Neural progenitor cell (in vitro differentiated cells): ENCODE measurements at regions not wholly inside any gene's neighbourhood (a gene's known extent, or its start where the extent isn't known, plus 50 kb on each side); places are given as distances from the start of the nearest gene placed in this dataset.

Experiments used
- DNase-seq: peaks from one replicate; pipeline ENCODE4 v3.0.0-alpha.2; 2016; ENCODE audit warnings: low spot score
- H2AFZ ChIP-seq: fragments of 200-600 bp; sonication (generic); replicated peaks from 2 replicates; pipeline ENCODE4 v1.6.1; 2016; ENCODE audit warnings: antibody characterized with exemption
- H3F3A ChIP-seq: fragments of 200-600 bp; sonication (generic); 2 replicates; pipeline ENCODE4 v1.6.1; 2016; ENCODE audit warnings: antibody characterized with exemption, low read depth
- H3K27ac ChIP-seq: fragments of 200-600 bp; sonication (generic); 2 replicates; pipeline ENCODE4 v1.5.1; 2016; ENCODE audit warnings: mild to moderate bottlenecking
- H3K27me3 ChIP-seq: fragments of 200-600 bp; sonication (generic); 2 replicates; pipeline ENCODE4 v1.6.1; 2016; ENCODE audit warnings: mild to moderate bottlenecking, moderate library complexity
- H3K36me3 ChIP-seq: fragments of 200-600 bp; sonication (generic); 2 replicates; pipeline ENCODE4 v1.5.1; 2016
- H3K4me1 ChIP-seq: fragments of 200-600 bp; sonication (generic); 2 replicates; pipeline ENCODE4 v1.6.1; 2016; ENCODE audit warnings: mixed run types
- H3K4me2 ChIP-seq: fragments of 200-600 bp; sonication (generic); 2 replicates; pipeline ENCODE4 v1.6.1; 2016
- H3K4me3 ChIP-seq: fragments of 200-600 bp; sonication (generic); 2 replicates; pipeline ENCODE4 v1.5.1; 2016
- H3K79me2 ChIP-seq: fragments of 200-600 bp; sonication (generic); 2 replicates; pipeline ENCODE4 v1.6.1; 2016; ENCODE audit warnings: low read depth
- H3K9ac ChIP-seq: fragments of 200-600 bp; sonication (generic); 2 replicates; pipeline ENCODE4 v1.6.1; 2016
- H3K9me3 ChIP-seq: fragments of 200-600 bp; sonication (generic); 2 replicates; pipeline ENCODE4 v1.5.1; 2016; ENCODE audit warnings: low read depth
- H4K20me1 ChIP-seq: fragments of 200-600 bp; sonication (generic); 2 replicates; pipeline ENCODE4 v1.6.1; 2016; ENCODE audit warnings: low read depth
- H3K27ac Mint-ChIP-seq: 3 replicates; pipeline ENCODE4 v1.8.0; 2021; ENCODE audit warnings: mixed read lengths
- H3K27me3 Mint-ChIP-seq: 2 replicates; pipeline ENCODE4 v1.8.0; 2022; ENCODE audit warnings: low read depth, mild to moderate bottlenecking, inconsistent platforms, moderate library complexity, mixed read lengths; ENCODE audit not compliant: insufficient read depth
- H3K36me3 Mint-ChIP-seq: 3 replicates; pipeline ENCODE4 v1.8.0; 2021; ENCODE audit warnings: mixed read lengths
- H3K4me1 Mint-ChIP-seq: 3 replicates; pipeline ENCODE4 v1.8.0; 2021; ENCODE audit warnings: mixed read lengths
- H3K4me3 Mint-ChIP-seq: 3 replicates; pipeline ENCODE4 v1.8.0; 2021; ENCODE audit warnings: mild to moderate bottlenecking, moderate library complexity, mixed read lengths
- H3K9me3 Mint-ChIP-seq: 3 replicates; pipeline ENCODE4 v1.8.0; 2020; ENCODE audit warnings: mixed read lengths
- EZH2 ChIP-seq: fragments of 200-600 bp; sonication (generic); IDR thresholded peaks from 2 replicates; pipeline ENCODE4 v1.6.1; 2017; ENCODE audit warnings: antibody characterized with exemption, mild to moderate bottlenecking, moderate library complexity
- EZH2phosphoT487 ChIP-seq: fragments of 200-600 bp; sonication (generic); IDR thresholded peaks from 2 replicates; pipeline ENCODE4 v1.6.1; 2017; ENCODE audit warnings: antibody characterized with exemption
- TF ChIP-seq, protein P1 (sequence below): fragments of 200-600 bp; sonication (generic); IDR thresholded peaks from 2 replicates; pipeline ENCODE4 v1.5.1; 2017; ENCODE audit warnings: antibody characterized with exemption, mild to moderate bottlenecking

DNA sequence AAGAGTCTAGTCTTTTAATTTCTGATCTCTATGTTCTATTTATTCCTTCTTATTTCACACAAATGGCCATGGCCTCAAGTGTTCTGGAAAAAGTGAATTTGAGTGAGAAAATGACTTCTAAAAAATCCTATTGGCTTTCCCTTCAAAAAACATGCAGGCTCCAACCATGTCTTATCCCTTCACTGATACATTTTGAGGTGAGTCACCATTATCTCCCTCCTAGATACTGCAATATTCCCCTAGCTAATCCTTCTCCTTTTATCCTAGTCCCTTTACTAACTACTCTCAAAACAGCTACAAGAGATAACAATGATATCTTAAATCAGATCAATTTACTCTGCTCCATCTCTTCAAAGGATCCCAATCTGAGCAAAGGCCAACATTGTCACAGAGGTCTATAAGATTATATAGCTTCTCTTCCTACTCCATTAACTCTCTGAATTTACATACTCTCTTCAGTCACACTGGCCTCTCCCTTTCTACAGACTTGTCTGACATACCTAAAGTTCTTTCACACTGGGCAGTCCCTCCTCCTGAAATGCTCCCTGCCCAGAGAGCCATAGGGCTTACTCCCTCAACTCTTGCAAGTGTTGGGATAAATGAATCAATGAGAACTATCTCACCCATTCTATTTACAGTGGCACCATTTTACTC lies 129.2 kb downstream of the TENT5A start:
- no peak overlapping the region for H3K27ac ChIP-seq
- no peak overlapping the region for H3K4me3 ChIP-seq
- no peak overlapping the region for H2AFZ ChIP-seq
- Mint-ChIP-seq H3K27me3 (no peaks in the 10 kb centered on the region), H3K36me3 (no peaks in the 10 kb centered on the region), H3K27ac (no peak overlapping the region), H3K4me3 (no peak overlapping the region), H3K9me3 (no peaks in the 10 kb centered on the region), H3K4me1 (no peaks in the 10 kb centered on the region)
- H4K20me1 ChIP-seq: no peaks in the 10 kb centered on the region
- H3K79me2 ChIP-seq: no peaks in the 10 kb centered on the region
- no peak for DNase-seq
- H3K36me3 ChIP-seq: no peaks in the 10 kb centered on the region
- H3K27me3 ChIP-seq: no peaks in the 10 kb centered on the region
- H3K9ac ChIP-seq: no peak overlapping the region
- H3K4me2 ChIP-seq: no peak overlapping the region
- H3F3A ChIP-seq: no peaks in the 10 kb centered on the region
- TF ChIP-seq, protein P1, sequence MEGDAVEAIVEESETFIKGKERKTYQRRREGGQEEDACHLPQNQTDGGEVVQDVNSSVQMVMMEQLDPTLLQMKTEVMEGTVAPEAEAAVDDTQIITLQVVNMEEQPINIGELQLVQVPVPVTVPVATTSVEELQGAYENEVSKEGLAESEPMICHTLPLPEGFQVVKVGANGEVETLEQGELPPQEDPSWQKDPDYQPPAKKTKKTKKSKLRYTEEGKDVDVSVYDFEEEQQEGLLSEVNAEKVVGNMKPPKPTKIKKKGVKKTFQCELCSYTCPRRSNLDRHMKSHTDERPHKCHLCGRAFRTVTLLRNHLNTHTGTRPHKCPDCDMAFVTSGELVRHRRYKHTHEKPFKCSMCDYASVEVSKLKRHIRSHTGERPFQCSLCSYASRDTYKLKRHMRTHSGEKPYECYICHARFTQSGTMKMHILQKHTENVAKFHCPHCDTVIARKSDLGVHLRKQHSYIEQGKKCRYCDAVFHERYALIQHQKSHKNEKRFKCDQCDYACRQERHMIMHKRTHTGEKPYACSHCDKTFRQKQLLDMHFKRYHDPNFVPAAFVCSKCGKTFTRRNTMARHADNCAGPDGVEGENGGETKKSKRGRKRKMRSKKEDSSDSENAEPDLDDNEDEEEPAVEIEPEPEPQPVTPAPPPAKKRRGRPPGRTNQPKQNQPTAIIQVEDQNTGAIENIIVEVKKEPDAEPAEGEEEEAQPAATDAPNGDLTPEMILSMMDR: no peak
- TF ChIP-seq EZH2: no peak
- TF ChIP-seq EZH2phosphoT487: no peak
- no peaks in the 10 kb centered on the region for H3K4me1 ChIP-seq
- no peaks in the 10 kb centered on the region for H3K9me3 ChIP-seq

DNA sequence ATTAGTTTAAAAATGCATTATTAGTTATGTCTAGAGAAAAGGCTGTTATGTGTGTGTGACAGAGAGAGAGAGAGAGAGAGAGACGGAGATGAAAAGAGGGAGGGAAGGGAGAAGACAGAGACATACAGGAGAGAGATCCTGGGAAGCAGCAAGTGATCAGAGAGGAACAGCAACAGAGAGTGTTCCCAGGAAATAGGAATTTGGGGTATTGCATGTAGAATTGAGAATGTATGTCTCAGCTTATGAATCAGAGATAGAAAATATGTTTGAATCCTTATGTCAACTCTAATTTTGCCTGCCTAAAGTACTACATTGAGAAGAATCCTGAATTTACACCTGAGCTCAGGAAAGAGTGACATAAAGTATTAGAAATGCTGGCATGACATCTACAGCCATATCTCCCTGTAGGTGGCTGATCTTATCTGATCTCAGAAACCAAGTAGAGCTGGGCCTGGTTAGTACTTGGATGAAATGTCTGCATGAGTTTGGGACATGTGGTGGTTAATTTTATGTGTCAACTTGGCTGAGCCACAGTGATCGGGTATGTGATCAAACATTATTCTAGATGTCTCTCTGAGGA lies 130.6 kb downstream of the TENT5A start:
- H3K27me3 Mint-ChIP-seq: no peaks in the 10 kb centered on the region
- Histone ChIP-seq H3K4me2 (no peak overlapping the region), H3K9me3 (no peaks in the 10 kb centered on the region), H4K20me1 (no peaks in the 10 kb centered on the region), H3K4me1 (no peaks in the 10 kb centered on the region), H2AFZ (no peak overlapping the region), H3K27me3 (no peaks in the 10 kb centered on the region), H3K9ac (no peak overlapping the region), H3K79me2 (no peaks in the 10 kb centered on the region), H3K27ac (no peak overlapping the region), H3F3A (no peaks in the 10 kb centered on the region), H3K4me3 (no peak overlapping the region), H3K36me3 (no peaks in the 10 kb centered on the region)
- no peak for TF ChIP-seq EZH2
- TF ChIP-seq, protein P1: no peak
- no peak for TF ChIP-seq EZH2phosphoT487
- no peak overlapping the region for H3K4me3 Mint-ChIP-seq
- H3K36me3 Mint-ChIP-seq: no peaks in the 10 kb centered on the region
- DNase-seq: no peak
- H3K9me3 Mint-ChIP-seq: no peaks in the 10 kb centered on the region
- H3K4me1 Mint-ChIP-seq: no peaks in the 10 kb centered on the region
- H3K27ac Mint-ChIP-seq: no peak overlapping the region

DNA sequence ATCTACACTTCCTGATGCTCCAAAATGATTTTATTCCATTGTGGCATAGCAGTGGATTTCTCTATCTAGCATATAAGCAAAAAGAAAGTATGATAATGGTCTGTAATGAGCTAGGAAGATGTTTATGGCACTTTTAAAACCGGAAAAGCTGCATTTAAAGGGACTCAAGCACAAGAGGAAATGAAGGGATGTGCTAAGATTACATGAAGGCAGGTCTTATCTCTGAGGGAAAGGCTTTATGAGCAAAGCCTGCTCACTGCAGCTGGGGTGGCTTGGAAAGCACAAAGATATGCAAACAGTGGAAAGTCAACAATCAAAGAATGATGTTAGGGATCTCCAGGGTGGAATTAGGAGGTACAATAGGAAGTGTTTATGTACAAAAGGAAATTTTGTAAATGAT lies 138.2 kb downstream of the TENT5A start:
- Histone ChIP-seq H3K9ac (no peak overlapping the region), H3K4me1 (no peaks in the 10 kb centered on the region), H3K27ac (no peak overlapping the region), H3F3A (no peaks in the 10 kb centered on the region), H3K9me3 (no peaks in the 10 kb centered on the region), H3K27me3 (no peaks in the 10 kb centered on the region), H3K4me3 (no peak overlapping the region), H3K36me3 (no peaks in the 10 kb centered on the region), H2AFZ (peak overlapping the region; percentile 61), H3K79me2 (no peaks in the 10 kb centered on the region), H4K20me1 (no peaks in the 10 kb centered on the region), H3K4me2 (no peak overlapping the region)
- peak; percentile 15 for DNase-seq
- no peaks in the 10 kb centered on the region for H3K36me3 Mint-ChIP-seq
- no peak overlapping the region for H3K27ac Mint-ChIP-seq
- H3K4me1 Mint-ChIP-seq: no peaks in the 10 kb centered on the region
- H3K27me3 Mint-ChIP-seq: no peaks in the 10 kb centered on the region
- TF ChIP-seq EZH2 (no peak), EZH2phosphoT487 (no peak)
- TF ChIP-seq, protein P1: no peak
- no peaks in the 10 kb centered on the region for H3K9me3 Mint-ChIP-seq
- no peak overlapping the region for H3K4me3 Mint-ChIP-seq
